ENCODE measurements at regions not wholly inside any gene's neighbourhood (a gene's known extent, or its start where the extent isn't known, plus 50 kb on each side); places are given as distances from the start of the nearest gene placed in this dataset.

DNA sequence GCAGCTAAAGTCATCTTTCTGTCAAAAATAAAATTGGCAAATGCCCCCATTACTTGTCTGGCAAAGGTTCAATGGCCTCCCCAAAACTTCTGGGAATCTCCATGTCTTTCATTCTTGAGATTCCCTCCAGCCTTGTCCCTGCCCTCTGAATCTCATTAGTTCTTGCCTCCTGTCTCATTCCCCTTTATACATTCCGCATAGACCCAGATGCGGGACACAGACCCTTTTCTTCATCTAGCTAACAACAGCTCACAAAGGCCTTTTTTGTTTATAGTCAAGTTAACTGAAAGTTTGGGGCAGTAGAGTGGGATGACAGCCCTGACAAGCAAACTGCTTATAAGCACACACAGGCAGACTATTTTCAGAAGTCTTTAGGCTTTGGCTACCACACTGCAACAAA, 306.1 kb upstream of the FAM241A start (continued):
- TF ChIP-seq THAP7 (CRISPR knock-in tag; IDR thresholded peaks at IDR 0.05) (no peak), ZNF274 (IDR thresholded peaks at IDR 0.05; ENCODE audit: borderline replicate concordance, low read depth, low read length) (no peak), ILF3 (IDR thresholded peaks at IDR 0.05; ENCODE audit: borderline replicate concordance) (no peak), U2AF1 (optimal IDR thresholded peaks at IDR 0.05; ENCODE audit: low read depth, low read length) (no peak), U2AF2 (optimal IDR thresholded peaks at IDR 0.05; ENCODE audit: low read depth, low read length) (no peak), POLR3G (IDR thresholded peaks at IDR 0.05; ENCODE audit: extremely low read depth, insufficient read length, insufficient replicate concordance) (no peak), ETV1 (tag; conservative IDR thresholded peaks at IDR 0.05; ENCODE audit: low read depth) (no peak)

DNA sequence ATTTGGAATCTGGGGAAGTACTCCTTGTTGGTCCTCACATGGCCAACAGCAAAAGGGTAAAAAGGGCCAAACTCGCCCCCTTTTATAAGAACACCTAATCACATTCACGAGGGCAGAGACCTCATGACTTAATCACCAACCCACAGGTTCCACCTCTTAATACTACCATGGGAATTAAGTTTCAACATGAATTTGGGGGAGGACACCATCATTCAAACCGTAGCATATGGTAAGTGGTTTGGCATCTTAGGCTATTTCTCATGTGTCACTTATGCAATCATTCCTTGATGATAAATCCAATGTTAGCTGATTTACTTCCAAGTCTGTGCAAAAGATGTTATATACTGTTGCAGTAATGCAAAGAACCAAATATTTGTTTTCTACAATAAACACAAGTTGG, 302.9 kb upstream of the FAM241A start:
- intact Hi-C loops (cut with micrococcal nuclease), result no loop called here
- no peak overlapping the region for H3K9ac ChIP-seq (ENCODE audit: insufficient read depth in 1 of 2, low read depth in 2 of 2, low read length in 2 of 2)
- no peaks in the 10 kb centered on the region for H4K20me1 ChIP-seq (replicated peaks; ENCODE audit: control insufficient read depth, insufficient read depth, low read length)
- no peaks in the 10 kb centered on the region for H3K4me1 ChIP-seq (replicated peaks in 1 of 2; ENCODE audit: control insufficient read depth in 2 of 2, insufficient read depth in 2 of 2, low read length in 2 of 2)
- H3K79me2 ChIP-seq (ENCODE audit: control insufficient read depth, insufficient read depth, low read length), result no peaks in the 10 kb centered on the region
- no TSS peak for BruUV-seq (replicated peaks)
- H3K4me3 ChIP-seq, result no peak overlapping the region
- FAIRE-seq (no peak), DNase-seq (ENCODE audit: extremely low read depth in 1 of 4, low spot score in 3 of 4) (no peak), ATAC-seq (no peak)
- H2AFZ ChIP-seq (ENCODE audit: low read depth, low read length), result no peak overlapping the region
- H3K36me3 ChIP-seq (ENCODE audit: control insufficient read depth, insufficient read depth, low read length), result no peaks in the 10 kb centered on the region
- ChIA-PET POLR2A (no interaction called here), CTCF (ENCODE audit: low intra/inter-chr PET ratio) (no interaction called here)
- H3K9me3 ChIP-seq (replicated peaks; ENCODE audit: control insufficient read depth, insufficient read depth, low read depth, low read length), result no peaks in the 10 kb centered on the region
- in situ Hi-C loops (cut with MboI), result no loop called here
- H3K27ac ChIP-seq (ENCODE audit: extremely low read depth, low read depth, low read length), result no peak overlapping the region
- no peak overlapping the region for H3K4me2 ChIP-seq (ENCODE audit: insufficient read depth, low read length)
- no peaks in the 10 kb centered on the region for H3K27me3 ChIP-seq (ENCODE audit: control insufficient read depth in 2 of 2, insufficient read depth in 2 of 2, low read length in 2 of 2)
- WGBS (ENCODE audit: insufficient coverage, low coverage, missing lambda C conversion rate), result 0% methylated on average over 3 of the region's 3 CpGs
- no peaks in the 10 kb centered on the region for H3K9me1 ChIP-seq (ENCODE audit: control insufficient read depth, insufficient read depth, low read length)
- TF ChIP-seq ZNF57 (CRISPR knock-in tag; IDR thresholded peaks at IDR 0.05), result no peak
- TF ChIP-seq HMGXB4 (CRISPR knock-in tag; IDR thresholded peaks at IDR 0.05), result no peak
- TF ChIP-seq GTF2E2 (tag; IDR thresholded peaks at IDR 0.05), result no peak
- no peak for TF ChIP-seq ZFX (CRISPR knock-in tag; IDR thresholded peaks at IDR 0.05)
- TF ChIP-seq EWSR1 (IDR thresholded peaks at IDR 0.05; ENCODE audit: borderline replicate concordance, low read depth, partially characterized antibody), result no peak
- TF ChIP-seq E4F1 (CRISPR knock-in tag; IDR thresholded peaks at IDR 0.05; ENCODE audit: borderline replicate concordance), result no peak
- TF ChIP-seq PREB (CRISPR knock-in tag; IDR thresholded peaks at IDR 0.05), result no peak
- no peak for TF ChIP-seq ZNF277 (CRISPR knock-in tag; IDR thresholded peaks at IDR 0.05; ENCODE audit: borderline replicate concordance)
